ENCODE measurements at regions not wholly inside any gene's neighbourhood (a gene's known extent, or its start where the extent isn't known, plus 50 kb on each side); places are given as distances from the start of the nearest gene placed in this dataset.

GRCh38 chr1:221093903-221094791 lies 214.9 kb downstream of the HLX start:
- no peak overlapping the region for H3K27ac Mint-ChIP-seq
- peaks cover under 1% of the 10 kb centered on the region for H3K36me3 Mint-ChIP-seq
- Histone ChIP-seq H3K4me3 (ENCODE audit: low read length) (no peak overlapping the region), H3K9me3 (ENCODE audit: control insufficient read depth, insufficient read depth, low read length) (no peaks in the 10 kb centered on the region), H3K27ac (ENCODE audit: low read length) (no peak overlapping the region), H3K27me3 (ENCODE audit: control insufficient read depth, insufficient read depth, low read length) (no peaks in the 10 kb centered on the region), H3K4me1 (ENCODE audit: control insufficient read depth, insufficient read depth, low read length) (peaks cover 2% of the 10 kb centered on the region), H3K36me3 (ENCODE audit: control insufficient read depth, insufficient read depth, low read length) (no peaks in the 10 kb centered on the region)
- ATAC-seq (no peak), DNase-seq (no peak)
- intact Hi-C loops (cut with micrococcal nuclease): no loop called here
- no peaks in the 10 kb centered on the region for H3K4me1 Mint-ChIP-seq
- WGBS (ENCODE audit: insufficient coverage): 55% methylated on average over 5 of the region's 5 CpGs
- H3K27me3 Mint-ChIP-seq (ENCODE audit: low read depth in 2 of 2): no peaks in the 10 kb centered on the region
- TF ChIP-seq CTCF (IDR thresholded peaks at IDR 0.05): no peak
- H3K9me3 Mint-ChIP-seq: peaks cover 0 to 3% of the 10 kb centered on the region in 2 donors
- no peak overlapping the region for H3K4me3 Mint-ChIP-seq

- WGBS (ENCODE audit: insufficient coverage): 77% methylated on average over 4 of the region's 6 CpGs
- peaks cover 13% of the 10 kb centered on the region for H3K4me1 ChIP-seq (ENCODE audit: control insufficient read depth, insufficient read depth, low read length)
- no peak for DNase-seq
- no peaks in the 10 kb centered on the region for H3K9me3 ChIP-seq (ENCODE audit: control insufficient read depth, insufficient read depth, low read length)
- H3K4me3 ChIP-seq (ENCODE audit: low read length): no peak overlapping the region
- Mint-ChIP-seq H3K36me3 (peaks cover 6% of the 10 kb centered on the region), H3K4me3 (no peak overlapping the region), H3K9me3 (peaks cover 2 to 3% of the 10 kb centered on the region in 2 donors), H3K4me1 (peaks cover 0 to 4% of the 10 kb centered on the region in 2 donors), H3K27me3 (ENCODE audit: low read depth in 2 of 2) (peaks cover 0 to 2% of the 10 kb centered on the region in 2 donors), H3K27ac (no peak overlapping the region)
- H3K27me3 ChIP-seq (ENCODE audit: control insufficient read depth, insufficient read depth, low read length): no peaks in the 10 kb centered on the region
- H3K36me3 ChIP-seq (ENCODE audit: control insufficient read depth, insufficient read depth, low read length): no peaks in the 10 kb centered on the region
- no peak overlapping the region for H3K27ac ChIP-seq (ENCODE audit: low read length)
- intact Hi-C loops (cut with micrococcal nuclease): no loop called here
- ATAC-seq: peak in 1 of 3 donors; percentile 72
- TF ChIP-seq CTCF (IDR thresholded peaks at IDR 0.05): no peak
Observed at GRCh38 chr1:221097479-221098281, 218.4 kb downstream of the HLX start.

DNA sequence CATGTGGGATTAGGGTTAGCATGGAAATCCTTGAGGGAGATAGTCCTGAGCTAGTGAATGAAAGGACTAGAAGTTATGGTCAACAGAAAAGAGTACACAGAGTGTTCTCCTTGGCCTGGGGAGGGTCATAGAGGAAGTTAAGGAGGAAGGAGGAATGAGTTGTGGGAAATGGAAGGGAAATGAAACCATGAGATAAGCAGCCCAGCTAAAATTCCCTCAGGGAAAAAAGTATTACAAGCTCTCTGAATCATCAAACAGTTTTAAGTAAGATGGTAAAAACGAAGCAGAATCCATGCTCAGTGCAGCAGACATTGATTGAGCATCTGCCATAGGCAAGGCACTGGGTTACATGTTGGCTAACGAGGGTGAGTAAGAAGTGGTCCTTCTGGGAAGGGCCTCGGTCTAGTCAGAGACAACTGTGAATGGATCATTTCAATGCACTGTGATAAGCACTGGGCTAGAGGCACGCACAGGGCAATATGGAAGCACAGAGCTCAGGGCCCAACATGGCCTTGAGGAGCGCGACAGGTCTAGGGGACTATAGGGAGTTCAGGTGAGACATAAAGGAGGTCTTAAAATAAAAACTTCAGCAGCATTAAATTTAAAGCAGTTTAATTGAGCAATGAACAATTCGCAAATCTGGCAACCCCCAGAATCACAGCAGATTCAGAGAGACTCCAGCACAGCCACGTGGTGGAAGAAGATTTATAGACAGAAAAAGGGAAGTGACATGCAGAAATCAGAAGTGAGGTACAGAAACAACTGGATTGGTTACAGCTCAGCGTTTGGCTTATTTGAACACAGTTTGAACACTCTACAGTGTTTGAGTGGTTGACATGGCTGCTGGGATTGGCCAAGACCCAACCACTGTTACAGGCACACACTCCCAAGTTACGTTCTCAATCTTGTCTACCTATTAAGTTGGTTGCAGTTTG lies 219.5 kb downstream of the HLX start:
- no peak overlapping the region for H3K4me3 ChIP-seq (ENCODE audit: low read length)
- H3K36me3 ChIP-seq (ENCODE audit: control insufficient read depth, insufficient read depth, low read length): no peaks in the 10 kb centered on the region
- Mint-ChIP-seq H3K9me3 (peaks cover 2 to 3% of the 10 kb centered on the region in 2 donors), H3K4me3 (no peak overlapping the region), H3K4me1 (peaks cover 0 to 4% of the 10 kb centered on the region in 2 donors), H3K36me3 (peaks cover 6% of the 10 kb centered on the region), H3K27me3 (ENCODE audit: low read depth in 2 of 2) (peaks cover 0 to 2% of the 10 kb centered on the region in 2 donors), H3K27ac (no peak overlapping the region)
- peaks cover 13% of the 10 kb centered on the region for H3K4me1 ChIP-seq (ENCODE audit: control insufficient read depth, insufficient read depth, low read length)
- no peak overlapping the region for H3K27ac ChIP-seq (ENCODE audit: low read length)
- H3K27me3 ChIP-seq (ENCODE audit: control insufficient read depth, insufficient read depth, low read length): no peaks in the 10 kb centered on the region
- WGBS (ENCODE audit: insufficient coverage): 56% methylated on average over 10 of the region's 10 CpGs
- no peaks in the 10 kb centered on the region for H3K9me3 ChIP-seq (ENCODE audit: control insufficient read depth, insufficient read depth, low read length)
- intact Hi-C loops (cut with micrococcal nuclease): no loop called here
- no peak for TF ChIP-seq CTCF (IDR thresholded peaks at IDR 0.05)
- no peak for DNase-seq
- peak in 1 of 3 donors; percentile 41 for ATAC-seq

Data from natural killer cell (primary cell).